22Rv1 (cell line): ENCODE measurements at regions not wholly inside any gene's neighbourhood (a gene's known extent, or its start where the extent isn't known, plus 50 kb on each side); places are given as distances from the start of the nearest gene placed in this dataset.
A peak's percentile ranks its signal among the peaks of the same experiment; 100 is the strongest.

Experiments used
- H3K27ac ChIP-seq: fragments of 450-650 bp; 2 replicates; pipeline ENCODE4 v1.5.1; 2017
- ZFX ChIP-seq: fragments of 450-650 bp; IDR thresholded peaks from 2 replicates; pipeline ENCODE4 v1.6.1; 2017; ENCODE audit warnings: antibody characterized with exemption, borderline replicate concordance
- TF ChIP-seq, protein P1 (sequence below): fragments of 450-650 bp; IDR thresholded peaks from 2 replicates; pipeline ENCODE4 v1.5.1; 2017; ENCODE audit warnings: mild to moderate bottlenecking

GRCh38 chr12:115846516-115846915, 431.0 kb downstream of the MED13L start:
- no peak overlapping the region for H3K27ac ChIP-seq
- TF ChIP-seq, protein P1, sequence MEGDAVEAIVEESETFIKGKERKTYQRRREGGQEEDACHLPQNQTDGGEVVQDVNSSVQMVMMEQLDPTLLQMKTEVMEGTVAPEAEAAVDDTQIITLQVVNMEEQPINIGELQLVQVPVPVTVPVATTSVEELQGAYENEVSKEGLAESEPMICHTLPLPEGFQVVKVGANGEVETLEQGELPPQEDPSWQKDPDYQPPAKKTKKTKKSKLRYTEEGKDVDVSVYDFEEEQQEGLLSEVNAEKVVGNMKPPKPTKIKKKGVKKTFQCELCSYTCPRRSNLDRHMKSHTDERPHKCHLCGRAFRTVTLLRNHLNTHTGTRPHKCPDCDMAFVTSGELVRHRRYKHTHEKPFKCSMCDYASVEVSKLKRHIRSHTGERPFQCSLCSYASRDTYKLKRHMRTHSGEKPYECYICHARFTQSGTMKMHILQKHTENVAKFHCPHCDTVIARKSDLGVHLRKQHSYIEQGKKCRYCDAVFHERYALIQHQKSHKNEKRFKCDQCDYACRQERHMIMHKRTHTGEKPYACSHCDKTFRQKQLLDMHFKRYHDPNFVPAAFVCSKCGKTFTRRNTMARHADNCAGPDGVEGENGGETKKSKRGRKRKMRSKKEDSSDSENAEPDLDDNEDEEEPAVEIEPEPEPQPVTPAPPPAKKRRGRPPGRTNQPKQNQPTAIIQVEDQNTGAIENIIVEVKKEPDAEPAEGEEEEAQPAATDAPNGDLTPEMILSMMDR: no peak
- no peak for TF ChIP-seq ZFX

GRCh38 chr12:115840159-115840558, 437.3 kb downstream of the MED13L start:
- peak overlapping the region; percentile 46 for H3K27ac ChIP-seq
- no peak for TF ChIP-seq ZFX
- TF ChIP-seq, protein P1: no peak

DNA sequence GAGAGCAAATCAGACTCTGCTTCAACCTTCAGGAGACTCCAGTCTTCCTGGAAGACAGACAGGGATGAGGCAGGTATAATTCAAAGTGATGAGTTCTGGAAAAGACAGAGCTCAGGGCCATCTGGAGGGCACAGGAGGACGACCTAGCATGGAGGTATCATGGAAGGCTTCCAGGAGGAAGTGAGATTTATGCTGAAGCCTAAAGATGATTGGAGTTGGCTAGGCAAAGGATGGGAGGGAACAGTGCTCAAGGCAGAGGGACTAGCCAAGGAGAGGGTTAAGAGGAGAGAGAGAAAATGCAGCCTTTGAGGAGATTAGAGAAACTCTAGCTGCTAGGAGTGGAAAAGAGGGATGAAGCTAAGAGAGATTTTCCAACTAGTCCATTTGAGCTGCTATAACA, 438.5 kb downstream of the MED13L start:
- TF ChIP-seq ZFX: no peak
- TF ChIP-seq, protein P1: no peak
- H3K27ac ChIP-seq: no peak overlapping the region

- TF ChIP-seq, protein P1: no peak
- TF ChIP-seq ZFX: no peak
Observed at GRCh38 chr12:115837220-115837619, 440.3 kb downstream of the MED13L start.

DNA sequence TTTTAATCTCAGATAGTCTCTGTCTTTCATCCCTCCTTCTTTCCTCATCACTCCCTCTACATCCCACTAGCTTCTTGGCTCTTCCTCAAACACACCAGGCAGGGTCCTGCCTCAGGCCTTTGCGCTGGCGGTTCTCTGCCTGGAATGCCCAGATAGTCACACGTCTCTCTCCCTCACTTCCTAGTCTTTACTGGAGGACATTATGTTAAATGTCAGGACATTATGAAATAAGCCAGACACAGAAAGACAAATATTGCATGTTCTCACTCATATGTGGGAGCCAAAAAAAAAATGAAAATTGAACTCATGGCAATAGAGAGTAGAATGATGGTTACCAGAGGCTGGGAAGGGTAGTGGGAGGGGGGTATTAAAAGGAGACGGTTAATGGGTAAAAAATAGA, 442.0 kb downstream of the MED13L start:
- TF ChIP-seq, protein P1: no peak
- no peak for TF ChIP-seq ZFX
- H3K27ac ChIP-seq: peak overlapping the region; percentile 6; the same call in 1 of the 2 replicates

More at GRCh38 chr12:115837220-115837619, 440.3 kb downstream of the MED13L start:
- H3K27ac ChIP-seq: no peak overlapping the region

DNA sequence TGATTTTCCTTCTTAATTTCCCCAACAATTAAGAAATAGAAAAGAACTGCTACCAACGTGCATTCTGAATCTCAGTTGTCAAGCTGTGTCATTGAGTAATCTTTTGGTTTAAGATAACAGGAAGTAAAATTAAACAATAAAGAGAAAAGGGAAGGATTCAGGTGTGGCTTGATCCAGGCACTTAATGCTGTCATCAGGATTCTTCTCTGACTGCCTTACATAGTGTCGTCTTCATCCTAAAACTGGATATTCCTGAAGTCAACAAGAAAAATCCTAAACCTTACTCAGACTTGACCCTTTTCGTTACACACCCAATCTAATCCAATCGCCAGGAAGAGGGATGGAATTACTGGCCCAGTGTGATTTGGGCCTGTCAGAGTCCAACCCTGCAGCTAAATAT, 443.8 kb downstream of the MED13L start:
- TF ChIP-seq, protein P1: no peak
- no peak for TF ChIP-seq ZFX
- peak overlapping the region; percentile 20; the same call in 1 of the 2 replicates for H3K27ac ChIP-seq

GRCh38 chr12:115830633-115831032, 446.9 kb downstream of the MED13L start:
- peak overlapping the region; percentile 87 for H3K27ac ChIP-seq
- no peak for TF ChIP-seq ZFX
- TF ChIP-seq, protein P1: no peak
